ENCODE measurements at regions not wholly inside any gene's neighbourhood (a gene's known extent, or its start where the extent isn't known, plus 50 kb on each side); places are given as distances from the start of the nearest gene placed in this dataset.

DNA sequence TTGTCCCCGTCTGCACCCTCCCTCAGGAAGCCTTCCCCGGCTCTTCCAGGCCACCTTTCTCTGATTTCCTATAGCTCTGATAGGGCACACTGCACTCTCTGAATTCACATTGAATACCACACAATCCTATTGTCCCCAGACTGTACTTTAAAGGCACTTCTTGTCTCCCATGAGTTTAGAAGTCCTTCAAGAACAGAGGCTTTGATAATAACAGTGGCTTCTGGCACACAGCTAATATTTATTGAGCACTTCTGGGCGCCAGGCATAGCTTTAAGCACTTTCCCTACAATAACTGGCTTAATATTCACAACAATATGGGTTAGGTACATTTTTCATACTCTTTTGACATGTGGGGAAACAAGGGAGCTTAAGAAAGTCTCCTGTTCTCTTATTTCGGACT, 169.7 kb upstream of the IRX6 start:
- DNase-seq (ENCODE audit: low read depth), result no peak

- no peak for DNase-seq (ENCODE audit: low read depth)
Measured at GRCh38 chr16:55154956-55155355, 169.0 kb upstream of the IRX6 start.

DNA sequence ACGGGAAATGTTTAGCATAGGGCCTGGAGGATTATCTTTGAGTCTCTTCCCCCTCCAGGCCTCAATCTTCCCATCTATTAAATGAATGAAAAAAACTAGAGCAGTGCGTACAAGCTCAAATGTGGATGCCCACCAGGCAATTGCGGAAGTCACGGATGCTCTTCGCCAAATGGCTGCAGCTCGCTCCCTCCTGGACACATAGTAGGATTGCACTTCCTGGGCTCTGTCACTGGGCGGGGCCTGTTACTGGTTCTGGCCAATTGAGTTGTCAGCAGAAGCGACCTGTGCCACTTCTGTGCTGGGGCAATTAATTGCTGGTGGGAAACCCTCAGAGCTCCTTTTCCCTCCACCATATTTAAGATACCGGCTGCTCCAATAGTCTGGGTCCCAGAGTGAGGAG, 168.2 kb upstream of the IRX6 start:
- no peak for DNase-seq (ENCODE audit: low read depth)

DNA sequence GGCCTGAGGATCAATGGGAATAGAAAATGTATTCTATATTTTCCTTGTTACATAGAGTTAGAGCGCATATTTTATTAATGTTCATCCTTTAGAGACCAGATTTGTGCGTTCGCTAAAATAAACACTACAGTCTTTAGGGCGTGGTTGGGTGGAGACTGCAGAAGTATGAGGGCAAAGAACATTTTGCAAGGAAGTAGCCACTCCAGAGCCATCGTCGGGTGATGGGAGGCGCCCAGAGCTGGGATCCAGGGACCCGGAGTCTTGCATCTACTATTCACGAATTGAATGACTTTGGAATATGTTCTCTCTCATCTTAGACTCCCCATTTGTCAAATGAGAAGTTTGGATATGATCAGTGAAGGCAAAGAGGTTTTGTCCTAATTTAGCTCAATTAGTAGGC, 154.2 kb upstream of the IRX6 start:
- no peak for DNase-seq (ENCODE audit: low read depth)

DNA sequence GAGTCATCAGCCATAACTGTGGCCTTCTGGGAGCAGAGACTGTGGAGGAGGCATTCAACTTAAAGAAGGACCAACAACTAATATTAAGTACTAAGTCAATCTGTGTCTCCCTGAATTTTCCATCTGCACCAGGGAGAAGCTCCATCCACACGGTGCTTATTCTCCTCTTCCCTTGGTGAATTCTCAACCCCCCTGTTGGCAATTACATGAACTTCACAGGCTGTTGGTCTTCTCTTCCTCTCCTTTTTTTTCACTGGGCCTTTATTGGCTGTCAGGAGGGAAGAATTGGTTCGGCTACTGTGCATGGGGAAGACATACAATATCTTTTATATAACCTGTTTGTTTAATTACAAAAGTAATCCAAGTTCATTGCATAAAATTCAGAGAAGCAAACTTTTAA, 152.8 kb upstream of the IRX6 start:
- no peak for DNase-seq (ENCODE audit: low read depth)

DNA sequence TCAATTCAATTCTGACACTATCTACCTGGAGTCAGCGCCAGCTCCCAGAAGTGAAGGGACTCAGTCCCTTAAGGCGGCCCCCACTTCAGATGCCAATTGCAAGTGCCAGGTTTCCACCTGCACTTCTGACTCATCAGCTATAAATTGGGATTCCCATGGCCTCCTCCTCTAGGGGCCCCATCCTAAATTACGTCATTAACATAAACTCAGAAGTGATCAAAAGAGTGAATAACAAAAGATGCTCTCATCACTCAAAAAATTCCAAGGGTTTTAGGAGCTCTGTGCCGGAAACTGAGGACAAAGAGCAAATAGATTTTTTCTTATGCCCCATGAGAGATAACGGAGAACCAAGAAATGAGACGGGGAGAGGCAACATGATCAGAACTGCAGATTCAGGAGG, 148.6 kb upstream of the IRX6 start:
- DNase-seq (ENCODE audit: low read depth), result no peak

GRCh38 chr16:55176901-55177300, 147.1 kb upstream of the IRX6 start:
- DNase-seq (ENCODE audit: low read depth), result no peak

DNA sequence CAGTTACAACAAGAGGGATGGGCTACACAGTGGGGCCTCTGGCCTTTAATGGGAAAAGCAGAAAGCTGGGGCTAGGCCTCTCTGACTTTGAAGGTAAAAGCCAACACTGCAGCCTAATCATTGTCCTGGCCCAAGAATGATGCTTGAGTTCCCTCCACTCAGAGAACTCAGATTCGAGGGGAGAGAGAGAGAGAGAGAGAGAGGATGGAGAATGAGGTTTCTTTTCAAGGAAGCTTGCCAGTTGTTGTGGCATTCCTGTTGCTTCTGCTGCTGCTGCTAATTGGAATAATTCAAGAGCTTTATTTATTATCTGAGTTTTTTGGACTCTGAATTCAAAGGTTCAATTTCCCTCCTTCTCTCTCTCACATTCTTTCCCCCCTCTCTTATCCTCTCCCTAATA, 144.6 kb upstream of the IRX6 start:
- DNase-seq (ENCODE audit: low read depth), result no peak

DNA sequence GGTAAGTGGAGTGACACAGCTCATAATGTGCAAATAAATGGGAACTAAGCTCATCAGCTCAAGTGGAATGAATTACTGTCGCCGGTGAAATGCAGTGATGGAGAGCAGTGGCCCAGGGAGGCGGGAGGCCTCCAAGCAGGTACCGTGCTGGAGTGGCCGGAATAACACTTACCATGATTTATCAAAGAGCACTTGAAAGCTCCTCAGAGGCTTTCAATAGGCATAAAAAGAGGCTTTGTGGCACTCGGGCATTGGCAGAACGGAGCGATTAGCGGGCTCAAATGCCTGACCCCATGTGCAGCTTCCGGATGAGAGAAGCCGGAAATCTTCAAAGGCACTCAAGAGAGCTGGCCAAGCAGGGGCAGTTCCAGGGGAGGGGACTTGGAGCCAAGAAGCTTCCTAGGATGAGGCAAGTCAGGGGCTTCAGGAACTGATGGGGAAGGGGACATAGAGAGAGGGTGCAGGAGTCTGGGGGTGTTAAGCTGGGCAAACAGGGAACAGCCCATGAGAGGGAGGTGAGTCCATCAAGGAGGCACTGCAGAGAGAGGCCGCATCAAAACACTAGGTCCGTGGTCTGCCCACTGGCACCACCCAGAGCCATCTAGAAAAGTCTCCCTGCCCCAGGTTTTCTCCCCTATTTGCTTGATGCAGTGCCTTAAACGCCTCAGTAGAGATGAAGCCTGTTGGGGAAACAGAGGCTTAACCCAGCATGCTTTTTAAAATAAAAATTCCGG, 144.0 kb upstream of the IRX6 start:
- DNase-seq (ENCODE audit: low read depth), result no peak

GRCh38 chr16:55184052-55184451, 140.0 kb upstream of the IRX6 start:
- DNase-seq (ENCODE audit: low read depth), result no peak

DNA sequence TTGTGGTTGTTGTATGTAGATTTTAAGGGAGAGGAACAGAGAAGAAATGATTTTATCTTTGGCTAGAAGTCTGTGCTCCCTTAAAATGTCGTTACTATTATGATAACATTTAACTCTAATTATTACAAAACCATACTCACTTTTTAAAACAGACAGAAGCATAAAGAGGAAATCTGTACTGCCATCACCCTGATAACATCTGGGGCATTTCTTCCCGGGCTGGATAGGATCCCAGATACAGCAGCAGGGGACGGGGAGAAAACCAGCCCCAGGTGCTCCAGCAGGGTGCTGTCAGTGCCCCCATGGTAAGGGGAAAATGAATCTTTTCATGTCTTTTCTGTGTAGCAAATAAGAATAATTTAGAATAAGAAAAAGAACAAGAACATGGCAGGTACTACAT, 139.4 kb upstream of the IRX6 start:
- no peak for DNase-seq (ENCODE audit: low read depth)

DNA sequence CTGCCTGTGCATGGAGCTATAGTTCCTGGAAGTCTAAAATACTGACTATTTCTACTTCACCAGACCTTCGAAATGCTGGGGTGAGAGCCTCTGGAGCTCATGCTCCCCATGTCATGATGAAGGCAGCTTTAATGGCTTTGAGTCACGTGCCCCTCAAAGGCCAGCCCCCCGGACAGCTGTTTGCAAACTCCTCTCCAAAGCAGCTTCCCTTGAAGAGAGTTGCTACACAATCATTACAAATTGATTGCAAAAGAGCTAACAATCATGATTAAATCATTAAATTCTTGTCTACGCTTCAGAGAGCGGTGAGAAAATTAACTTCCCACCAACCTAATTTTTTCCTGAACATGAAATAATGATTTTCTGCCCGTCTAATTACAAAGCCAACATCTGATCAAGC, 134.8 kb upstream of the IRX6 start:
- DNase-seq (ENCODE audit: low read depth), result no peak

DNA sequence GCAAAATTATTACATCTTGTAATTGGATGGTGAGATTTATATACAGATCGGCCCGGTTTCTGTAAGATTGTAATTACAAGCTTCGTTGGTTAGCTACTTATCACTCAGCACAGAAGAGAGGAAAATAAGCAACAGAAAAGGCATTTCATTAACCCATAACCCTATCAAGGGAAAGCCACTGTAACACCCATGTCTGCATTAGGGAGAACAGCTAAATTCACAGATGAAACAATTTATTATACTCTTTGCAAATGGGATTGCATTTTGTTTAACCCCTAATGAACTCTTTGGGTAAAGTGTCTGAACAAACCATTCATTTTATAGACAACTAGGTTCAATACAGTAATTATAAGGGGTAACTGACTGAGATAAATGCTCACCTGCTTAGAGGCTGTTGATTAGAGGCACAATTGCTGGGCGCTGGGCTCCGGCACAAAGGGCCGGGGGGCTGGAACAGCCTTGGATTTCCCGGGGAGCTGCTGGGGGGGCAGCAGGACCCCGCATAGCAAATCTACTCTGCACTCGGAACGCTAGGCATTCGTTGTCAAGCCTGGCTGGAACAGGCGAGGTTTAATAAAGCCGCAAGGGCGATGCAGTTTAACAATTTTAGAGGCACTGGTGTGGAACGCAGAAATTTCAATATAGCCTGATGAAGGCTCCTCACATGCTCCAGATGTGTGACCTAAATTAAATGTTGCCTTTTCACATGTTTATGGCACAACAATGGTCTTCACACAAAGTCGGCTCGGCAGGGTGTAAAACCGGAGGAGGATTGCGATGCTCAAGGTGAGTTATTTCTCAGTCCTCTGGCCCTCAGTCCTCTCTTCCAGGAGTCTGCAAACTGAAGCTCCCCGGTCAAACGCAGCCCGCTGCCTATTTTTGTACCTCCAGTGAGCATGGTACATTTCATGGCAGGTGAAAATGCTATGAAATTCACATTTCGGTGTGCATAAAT, 134.0 kb upstream of the IRX6 start:
- no peak for DNase-seq (ENCODE audit: low read depth)

- DNase-seq (ENCODE audit: low read depth), result no peak
Measured at GRCh38 chr16:55192734-55193133, 131.3 kb upstream of the IRX6 start.

GRCh38 chr16:55203570-55203969, 120.4 kb upstream of the IRX6 start:
- DNase-seq (ENCODE audit: low read depth), result no peak

GRCh38 chr16:55204069-55204468, 119.9 kb upstream of the IRX6 start:
- DNase-seq (ENCODE audit: low read depth), result no peak

GRCh38 chr16:55204923-55205322, 119.1 kb upstream of the IRX6 start:
- no peak for DNase-seq (ENCODE audit: low read depth)

- no peak for DNase-seq (ENCODE audit: low read depth)
Measured at GRCh38 chr16:55207693-55208428, 116.1 kb upstream of the IRX6 start.

- no peak for DNase-seq (ENCODE audit: low read depth)
Measured at GRCh38 chr16:55209626-55210025, 114.4 kb upstream of the IRX6 start.

- DNase-seq (ENCODE audit: low read depth), result no peak
Measured at GRCh38 chr16:55212791-55213190, 111.2 kb upstream of the IRX6 start.

DNA sequence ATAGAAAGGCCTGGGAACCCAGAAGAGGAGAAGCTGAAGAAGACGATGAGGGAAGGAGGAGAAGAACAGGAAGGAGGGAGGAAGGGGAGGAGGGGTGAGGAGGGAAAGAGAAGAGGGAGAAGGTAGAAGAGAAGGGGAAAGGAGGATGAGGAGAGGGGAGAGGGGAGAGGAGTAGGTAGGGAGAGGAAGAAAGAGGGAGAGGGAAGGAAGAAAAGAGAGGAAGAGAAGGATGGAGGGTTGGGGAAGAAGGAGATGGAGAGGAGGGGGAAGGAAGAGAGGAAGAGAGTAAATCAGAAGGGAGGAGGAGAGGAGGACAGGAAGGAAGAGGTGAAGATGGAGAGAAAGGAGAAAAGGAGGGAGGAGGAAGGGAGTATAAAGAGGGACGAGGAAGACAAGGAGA, 109.6 kb upstream of the IRX6 start:
- DNase-seq (ENCODE audit: low read depth), result no peak

- DNase-seq (ENCODE audit: low read depth), result no peak
Measured at GRCh38 chr16:55214974-55215494, 109.0 kb upstream of the IRX6 start.

All from myocyte (in vitro differentiated cells).